OCI-M1 (cell line): ENCODE measurements at regions not wholly inside any gene's neighbourhood (a gene's known extent, or its start where the extent isn't known, plus 50 kb on each side); places are given as distances from the start of the nearest gene placed in this dataset.
A peak's percentile ranks its signal among the peaks of the same experiment; 100 is the strongest.

ENCODE experiments used
- DNase-seq: peaks from one replicate; lab custom pipeline; 2025; lab: John Stamatoyannopoulos, UW

- DNase-seq = no peak
Observed at GRCh38 chr18:51651761-51652160, 454.3 kb upstream of the MEX3C start.

GRCh38 chr18:51653507-51654213, 456.2 kb upstream of the MEX3C start:
- no peak for DNase-seq

GRCh38 chr18:51654488-51655326, 457.2 kb upstream of the MEX3C start:
- DNase-seq = no peak

DNA sequence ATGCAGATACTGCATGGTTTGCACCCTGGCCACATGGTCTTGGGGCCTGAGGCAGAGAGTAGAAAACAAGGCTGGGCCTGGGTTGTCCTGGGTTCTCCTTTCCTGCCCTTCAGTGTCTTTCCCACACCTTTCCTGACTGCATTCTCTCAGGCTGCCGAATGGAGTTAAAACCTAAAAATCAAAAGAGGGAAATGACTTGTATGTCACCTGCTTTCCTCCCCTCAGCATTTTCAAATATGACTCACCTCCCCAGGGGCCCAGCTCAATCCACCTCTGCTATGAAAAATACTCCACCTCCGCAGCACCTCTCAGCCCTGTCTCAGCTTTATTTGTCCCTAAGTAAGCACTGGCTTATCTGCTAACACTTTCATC, 457.8 kb upstream of the MEX3C start:
- DNase-seq = no peak

GRCh38 chr18:51656249-51656648, 458.8 kb upstream of the MEX3C start:
- no peak for DNase-seq

- DNase-seq = no peak
Observed at GRCh38 chr18:51658436-51658835, 461.0 kb upstream of the MEX3C start.

GRCh38 chr18:51659781-51660180, 462.3 kb upstream of the MEX3C start:
- DNase-seq = no peak

- no peak for DNase-seq
Observed at GRCh38 chr18:51660188-51660715, 462.8 kb upstream of the MEX3C start.

DNA sequence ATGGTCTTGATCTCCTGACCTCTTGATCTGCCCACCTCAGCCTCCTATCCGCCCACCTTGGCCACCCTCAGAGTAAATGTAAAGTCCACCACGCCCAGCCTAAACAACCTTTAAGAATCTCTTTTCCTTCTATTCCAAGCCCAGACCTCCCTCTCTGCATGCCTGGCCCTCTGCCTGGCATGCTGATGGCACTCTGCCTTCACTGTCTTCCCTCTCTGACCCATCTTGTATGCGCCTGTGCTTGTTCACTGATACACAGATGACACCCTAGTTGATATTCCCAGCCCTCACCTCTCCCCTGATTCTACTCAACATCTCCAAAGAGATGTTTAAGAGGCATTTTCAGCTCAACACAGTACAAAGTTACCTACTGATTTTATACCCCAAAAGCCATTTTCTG, 466.8 kb upstream of the MEX3C start:
- DNase-seq = no peak

DNA sequence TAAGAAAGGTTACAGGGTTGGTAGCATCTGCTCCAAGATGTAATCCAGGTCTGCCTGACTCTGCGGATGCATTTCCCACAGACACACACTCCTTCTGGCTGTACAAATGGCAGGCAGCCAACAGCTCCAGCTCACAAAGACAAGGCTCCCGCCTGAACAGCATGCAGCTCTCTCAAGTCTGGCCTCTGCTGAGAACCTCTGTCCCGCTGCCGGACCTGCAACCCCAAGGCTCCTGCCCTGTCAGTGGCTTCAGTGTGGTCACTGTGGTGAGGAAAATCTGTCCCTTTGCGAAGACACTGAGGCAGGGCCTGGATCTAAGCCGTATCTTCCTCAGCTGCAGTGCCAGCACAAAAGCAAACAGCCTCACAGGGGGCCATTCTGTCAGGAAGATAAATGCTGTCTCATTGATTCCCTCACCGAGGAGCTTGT, 469.3 kb upstream of the MEX3C start:
- DNase-seq = no peak

- DNase-seq = peak; percentile 80
Observed at GRCh38 chr18:51668101-51668500, 470.6 kb upstream of the MEX3C start.

DNA sequence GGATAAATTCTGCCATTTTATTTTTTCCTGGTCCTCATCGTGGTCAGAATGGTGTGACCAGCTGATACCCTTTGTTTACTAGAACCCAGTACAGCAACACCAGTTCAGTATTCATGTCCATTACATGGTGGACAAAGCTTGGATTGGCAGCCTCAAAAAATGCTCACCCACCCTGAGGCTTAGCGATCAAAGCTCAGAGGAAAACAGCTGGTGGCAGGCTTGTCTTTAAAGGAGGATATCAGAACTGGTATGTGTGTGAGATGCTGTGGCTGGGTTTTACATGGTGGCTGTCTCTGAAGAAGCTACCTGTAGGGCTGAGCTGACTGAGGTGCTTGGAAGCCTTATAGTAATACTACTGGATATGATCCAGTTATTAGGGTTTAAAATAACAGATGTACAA, 471.1 kb upstream of the MEX3C start:
- no peak for DNase-seq

DNA sequence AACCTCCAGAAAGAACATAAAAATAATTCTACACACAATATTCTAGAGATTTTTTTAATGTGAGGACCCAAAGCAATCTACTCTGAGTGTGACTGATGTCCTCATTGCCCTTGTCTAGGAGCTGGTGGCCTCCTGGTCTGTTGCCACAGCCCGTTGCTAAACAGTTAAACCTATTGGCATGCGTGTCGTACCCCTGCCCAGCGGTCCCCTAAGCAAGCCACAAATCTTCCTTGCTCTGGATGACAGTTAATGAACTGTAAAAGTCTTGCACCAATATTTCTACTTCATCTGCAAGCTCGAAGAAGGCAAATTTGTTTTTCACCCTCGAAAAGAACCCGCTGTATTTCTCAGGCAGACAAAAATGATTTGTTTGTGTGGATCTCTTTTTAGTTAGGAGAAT, 489.1 kb upstream of the MEX3C start:
- DNase-seq = no peak

- no peak for DNase-seq
Observed at GRCh38 chr18:51687845-51688585, 490.5 kb upstream of the MEX3C start.

DNA sequence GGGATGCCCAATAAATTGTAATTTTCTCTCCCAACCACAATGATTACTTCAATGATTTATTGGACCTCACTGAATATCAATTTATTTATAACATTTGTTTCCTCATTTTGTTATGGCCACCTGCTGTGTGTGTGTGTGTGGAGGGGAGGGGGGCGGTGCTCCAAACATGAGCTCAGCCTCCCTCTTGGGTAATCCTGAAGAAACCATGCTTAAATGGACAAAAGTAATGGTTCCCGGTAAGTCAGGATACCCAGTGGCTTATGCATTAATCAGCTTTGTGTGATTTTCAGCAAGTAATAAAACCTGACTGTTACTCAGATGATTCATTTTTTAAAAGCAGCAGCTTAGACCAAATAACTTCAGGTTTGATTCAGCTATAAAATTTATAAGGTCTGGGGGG, 495.1 kb upstream of the MEX3C start:
- DNase-seq = no peak

- DNase-seq = no peak
Observed at GRCh38 chr18:51711298-51711889, 513.9 kb upstream of the MEX3C start.

- no peak for DNase-seq
Observed at GRCh38 chr18:51712821-51713220, 515.3 kb upstream of the MEX3C start.

DNA sequence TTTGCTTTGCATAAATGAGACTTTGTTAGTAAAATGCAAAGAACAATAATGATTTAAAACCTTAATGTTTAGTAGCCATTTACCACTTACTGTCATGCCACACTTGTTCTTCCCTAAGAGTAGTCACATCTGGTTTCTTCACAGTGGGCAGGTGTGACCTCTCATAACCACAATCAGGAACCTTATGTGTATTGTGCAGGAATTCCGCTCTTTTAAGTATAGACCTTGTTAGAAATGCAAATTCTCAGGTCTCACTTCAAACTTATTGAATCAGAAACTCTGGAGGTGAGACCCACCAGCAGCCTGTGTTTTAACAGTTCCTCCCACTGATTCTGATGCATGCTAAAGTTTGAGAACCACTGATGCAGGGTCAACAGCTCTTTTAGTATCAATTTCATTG, 518.8 kb upstream of the MEX3C start:
- DNase-seq = no peak

DNA sequence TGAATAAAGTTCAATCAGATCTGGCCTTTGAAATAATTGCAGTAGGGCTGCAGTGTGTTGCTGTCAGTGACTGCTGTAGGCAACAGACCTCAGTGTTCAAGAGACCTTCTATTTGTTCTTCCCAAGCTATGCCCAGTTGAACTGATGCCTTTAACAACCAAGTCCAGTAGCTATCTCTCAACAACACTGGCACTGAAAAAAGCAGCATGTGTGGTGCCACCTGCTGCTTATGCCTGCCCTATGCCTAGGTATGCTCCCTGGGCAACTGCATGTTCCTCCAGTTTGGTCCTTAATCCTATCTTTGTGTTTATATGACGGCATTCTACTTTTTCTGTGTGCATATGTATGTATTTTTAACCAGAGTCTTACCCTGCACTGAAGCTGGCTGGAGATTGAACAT, 523.9 kb upstream of the MEX3C start:
- no peak for DNase-seq

- no peak for DNase-seq
Observed at GRCh38 chr18:51721996-51722395, 524.5 kb upstream of the MEX3C start.

DNA sequence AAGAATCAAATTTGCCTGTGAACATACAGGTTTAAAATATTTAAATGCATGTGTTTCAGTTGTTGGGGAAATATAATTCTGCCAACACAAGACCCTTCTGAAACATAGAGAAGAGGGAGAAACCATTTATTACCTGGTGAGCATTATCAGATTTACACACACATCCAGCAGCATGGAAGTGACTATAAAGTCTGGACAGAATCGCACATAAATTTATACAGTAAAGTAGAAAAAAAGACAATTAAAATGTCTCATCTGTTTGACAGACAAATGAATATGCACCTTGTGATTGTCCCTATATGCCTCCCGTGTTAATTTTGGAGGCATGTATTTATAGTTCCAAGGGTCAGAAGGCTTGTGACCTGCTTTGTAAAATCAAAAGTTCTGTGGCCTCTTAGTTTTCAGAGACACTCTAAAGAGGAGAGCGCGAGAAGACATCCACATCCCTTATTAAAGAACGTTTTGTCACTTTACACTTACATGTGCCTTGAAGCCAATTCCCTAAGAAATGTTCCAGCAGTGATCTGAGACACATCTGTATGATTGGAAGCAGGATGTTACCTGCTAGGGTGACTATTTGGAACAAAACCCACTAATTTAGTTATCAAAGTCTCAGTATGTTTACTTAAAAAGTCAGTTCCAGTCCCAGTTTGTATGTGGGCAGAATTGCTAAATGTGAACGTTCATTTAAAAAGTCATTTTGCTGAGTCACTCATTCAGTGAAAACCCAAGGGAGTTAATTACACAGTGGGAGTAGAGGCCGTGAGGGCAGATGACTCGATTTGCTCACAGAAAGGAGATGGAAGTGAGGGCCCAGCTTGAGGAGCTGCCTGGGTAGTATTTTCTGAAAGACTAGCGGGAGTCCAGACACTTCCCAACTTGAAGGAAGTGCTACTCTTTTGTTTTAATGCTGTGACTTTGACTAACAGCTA, 527.6 kb upstream of the MEX3C start:
- peak; percentile 25 for DNase-seq
